ENCODE measurements at regions not wholly inside any gene's neighbourhood (a gene's known extent, or its start where the extent isn't known, plus 50 kb on each side); places are given as distances from the start of the nearest gene placed in this dataset.

DNA sequence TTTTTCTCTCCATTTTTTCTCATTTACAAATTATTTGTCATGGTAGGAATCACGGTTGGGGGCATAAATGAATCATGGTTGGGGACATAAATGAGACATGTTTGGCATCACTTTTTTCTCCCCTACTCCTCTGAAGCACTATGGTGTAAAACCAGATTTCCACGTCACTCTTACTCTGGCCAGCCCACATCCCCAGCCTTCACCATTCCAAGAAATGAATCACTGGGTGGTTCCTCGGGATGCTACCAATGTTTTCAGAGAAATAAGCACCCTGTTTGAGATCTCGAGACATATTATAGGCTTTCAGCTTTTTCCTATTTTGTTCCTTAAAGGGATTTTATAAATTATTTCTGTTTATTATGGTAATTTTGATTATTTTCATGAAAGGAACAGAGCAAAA lies 155.0 kb upstream of the SLC8A1 start:
- TF ChIP-seq, protein P1, sequence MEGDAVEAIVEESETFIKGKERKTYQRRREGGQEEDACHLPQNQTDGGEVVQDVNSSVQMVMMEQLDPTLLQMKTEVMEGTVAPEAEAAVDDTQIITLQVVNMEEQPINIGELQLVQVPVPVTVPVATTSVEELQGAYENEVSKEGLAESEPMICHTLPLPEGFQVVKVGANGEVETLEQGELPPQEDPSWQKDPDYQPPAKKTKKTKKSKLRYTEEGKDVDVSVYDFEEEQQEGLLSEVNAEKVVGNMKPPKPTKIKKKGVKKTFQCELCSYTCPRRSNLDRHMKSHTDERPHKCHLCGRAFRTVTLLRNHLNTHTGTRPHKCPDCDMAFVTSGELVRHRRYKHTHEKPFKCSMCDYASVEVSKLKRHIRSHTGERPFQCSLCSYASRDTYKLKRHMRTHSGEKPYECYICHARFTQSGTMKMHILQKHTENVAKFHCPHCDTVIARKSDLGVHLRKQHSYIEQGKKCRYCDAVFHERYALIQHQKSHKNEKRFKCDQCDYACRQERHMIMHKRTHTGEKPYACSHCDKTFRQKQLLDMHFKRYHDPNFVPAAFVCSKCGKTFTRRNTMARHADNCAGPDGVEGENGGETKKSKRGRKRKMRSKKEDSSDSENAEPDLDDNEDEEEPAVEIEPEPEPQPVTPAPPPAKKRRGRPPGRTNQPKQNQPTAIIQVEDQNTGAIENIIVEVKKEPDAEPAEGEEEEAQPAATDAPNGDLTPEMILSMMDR (IDR thresholded peaks at IDR 0.05; ENCODE audit: low read length): no peak
- no peak for TF ChIP-seq EZH2 (optimal IDR thresholded peaks at IDR 0.05; ENCODE audit: low read depth, low read length)

Measured in MM.1S (cell line).